ENCODE measurements at regions not wholly inside any gene's neighbourhood (a gene's known extent, or its start where the extent isn't known, plus 50 kb on each side); places are given as distances from the start of the nearest gene placed in this dataset.

- no peaks in the 10 kb centered on the region for H3K9me3 ChIP-seq
- DNase-seq (no peak), ATAC-seq (no peak)
- H3K36me3 ChIP-seq = no peaks in the 10 kb centered on the region
- in situ Hi-C loops (cut with MboI; ENCODE audit: low sequenced_read_pairs in 4 of 4) = no loop called here
- no peak overlapping the region for H3K27ac ChIP-seq
- no peak overlapping the region for H3K4me3 ChIP-seq
- H3K4me1 ChIP-seq = no peaks in the 10 kb centered on the region
- intact Hi-C loops (cut with DNase I; ENCODE audit: low total_unique reads) = no loop called here
- no peaks in the 10 kb centered on the region for H3K27me3 ChIP-seq
- TF ChIP-seq POLR2A (IDR thresholded peaks at IDR 0.05) = no peak
- TF ChIP-seq, protein P1, sequence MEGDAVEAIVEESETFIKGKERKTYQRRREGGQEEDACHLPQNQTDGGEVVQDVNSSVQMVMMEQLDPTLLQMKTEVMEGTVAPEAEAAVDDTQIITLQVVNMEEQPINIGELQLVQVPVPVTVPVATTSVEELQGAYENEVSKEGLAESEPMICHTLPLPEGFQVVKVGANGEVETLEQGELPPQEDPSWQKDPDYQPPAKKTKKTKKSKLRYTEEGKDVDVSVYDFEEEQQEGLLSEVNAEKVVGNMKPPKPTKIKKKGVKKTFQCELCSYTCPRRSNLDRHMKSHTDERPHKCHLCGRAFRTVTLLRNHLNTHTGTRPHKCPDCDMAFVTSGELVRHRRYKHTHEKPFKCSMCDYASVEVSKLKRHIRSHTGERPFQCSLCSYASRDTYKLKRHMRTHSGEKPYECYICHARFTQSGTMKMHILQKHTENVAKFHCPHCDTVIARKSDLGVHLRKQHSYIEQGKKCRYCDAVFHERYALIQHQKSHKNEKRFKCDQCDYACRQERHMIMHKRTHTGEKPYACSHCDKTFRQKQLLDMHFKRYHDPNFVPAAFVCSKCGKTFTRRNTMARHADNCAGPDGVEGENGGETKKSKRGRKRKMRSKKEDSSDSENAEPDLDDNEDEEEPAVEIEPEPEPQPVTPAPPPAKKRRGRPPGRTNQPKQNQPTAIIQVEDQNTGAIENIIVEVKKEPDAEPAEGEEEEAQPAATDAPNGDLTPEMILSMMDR (IDR thresholded peaks at IDR 0.05 in 4 of 5, conservative IDR thresholded peaks at IDR 0.05 in 1 of 5) = no peak
Observed at GRCh38 chr1:87647430-87648177, 318.9 kb downstream of the LMO4 start.

GRCh38 chr1:87648323-87649119, 319.8 kb downstream of the LMO4 start:
- ATAC-seq (no peak), DNase-seq (no peak)
- Histone ChIP-seq H3K27me3 (no peaks in the 10 kb centered on the region), H3K36me3 (no peaks in the 10 kb centered on the region), H3K4me1 (no peaks in the 10 kb centered on the region), H3K9me3 (no peaks in the 10 kb centered on the region), H3K4me3 (no peak overlapping the region), H3K27ac (no peak overlapping the region)
- TF ChIP-seq POLR2A (IDR thresholded peaks at IDR 0.05) = no peak
- TF ChIP-seq, protein P1 (IDR thresholded peaks at IDR 0.05 in 4 of 5, conservative IDR thresholded peaks at IDR 0.05 in 1 of 5) = no peak
- in situ Hi-C loops (cut with MboI; ENCODE audit: low sequenced_read_pairs in 4 of 4) (no loop called here), intact Hi-C loops (cut with DNase I; ENCODE audit: low total_unique reads) (no loop called here)

- Histone ChIP-seq H3K4me3 (no peak overlapping the region), H3K4me1 (no peaks in the 10 kb centered on the region), H3K9me3 (no peaks in the 10 kb centered on the region), H3K36me3 (no peaks in the 10 kb centered on the region), H3K27ac (no peak overlapping the region), H3K27me3 (no peaks in the 10 kb centered on the region)
- in situ Hi-C loops (cut with MboI; ENCODE audit: low sequenced_read_pairs in 4 of 4) = no loop called here
- TF ChIP-seq, protein P1 (IDR thresholded peaks at IDR 0.05 in 4 of 5, conservative IDR thresholded peaks at IDR 0.05 in 1 of 5) = no peak
- TF ChIP-seq POLR2A (IDR thresholded peaks at IDR 0.05) = no peak
- intact Hi-C loops (cut with DNase I; ENCODE audit: low total_unique reads) = no loop called here
- no peak for ATAC-seq
- DNase-seq = no peak
Observed at GRCh38 chr1:87650306-87650705, 321.6 kb downstream of the LMO4 start.

DNA sequence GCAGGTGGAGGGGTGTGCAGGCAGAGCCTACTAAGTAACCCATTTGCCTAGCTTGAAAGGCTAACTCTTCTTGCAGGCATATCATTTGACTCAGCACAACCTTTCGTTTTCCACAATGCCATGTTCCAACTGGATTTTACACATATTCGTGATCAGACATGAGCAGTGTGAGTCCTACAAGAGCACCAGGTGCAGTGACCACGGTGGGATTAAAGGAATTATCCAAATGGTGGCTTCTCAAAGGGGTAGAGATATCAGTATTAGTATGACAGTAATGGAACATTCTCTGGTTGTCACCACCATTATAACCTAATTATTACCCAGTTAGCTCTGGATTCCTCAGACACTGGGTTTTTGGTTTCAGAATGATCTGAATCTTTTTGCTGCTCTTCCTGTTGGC, 323.5 kb downstream of the LMO4 start:
- Histone ChIP-seq H3K9me3 (no peaks in the 10 kb centered on the region), H3K4me3 (no peak overlapping the region), H3K27me3 (no peaks in the 10 kb centered on the region), H3K36me3 (no peaks in the 10 kb centered on the region), H3K4me1 (no peaks in the 10 kb centered on the region), H3K27ac (no peak overlapping the region)
- no peak for ATAC-seq
- DNase-seq = no peak
- intact Hi-C loops (cut with DNase I; ENCODE audit: low total_unique reads) (no loop called here), in situ Hi-C loops (cut with MboI; ENCODE audit: low sequenced_read_pairs in 4 of 4) (no loop called here)
- TF ChIP-seq, protein P1 (IDR thresholded peaks at IDR 0.05 in 4 of 5, conservative IDR thresholded peaks at IDR 0.05 in 1 of 5) = no peak
- no peak for TF ChIP-seq POLR2A (IDR thresholded peaks at IDR 0.05)

Measured in gastrocnemius medialis (tissue), 4 donors.